IMR-90 (cell line): ENCODE measurements at regions not wholly inside any gene's neighbourhood (a gene's known extent, or its start where the extent isn't known, plus 50 kb on each side); places are given as distances from the start of the nearest gene placed in this dataset.

Experiments
- ATAC-seq: fragments of 200-7000 bp; cut with Tn5 transposase; 2 replicates; pipeline ENCODE4 v1.9.1; 2020; ENCODE audit warnings: low read depth, mild to moderate bottlenecking, moderate library complexity
- BruUV-seq: library from RNA; stranded (reverse); fragments of 400-500 nt; replicated peaks from 2 replicates; lab custom pipeline; 2021; lab: Mats Ljungman, UMichigan
- CTCF ChIA-PET: fragments of 300-600 bp; formaldehyde crosslinking; extraction: SDS; loops from one replicate; lab custom pipeline; 2021; ENCODE audit warnings: antibody characterized with exemption; lab: Yijun Ruan, JAX
- POLR2A ChIA-PET: fragments of 300-600 bp; sonication (Branson Sonifier 250); formaldehyde crosslinking; loops from one replicate; lab custom pipeline; 2022; ENCODE audit warnings: antibody characterized with exemption; ENCODE audit not compliant: unreplicated experiment; lab: Charles Lee
- DNase-seq: peaks from one replicate; pipeline ENCODE4 v3.0.0; 2013
- H2AFZ ChIP-seq: replicated peaks from 2 replicates; pipeline ENCODE3; 2013; ENCODE audit warnings: low read length, mild to moderate bottlenecking; ENCODE audit not compliant: poor library complexity
- H2AK5ac ChIP-seq: 2 replicates; pipeline ENCODE4 v1.6.1; 2013; ENCODE audit warnings: low read depth, low read length, inconsistent platforms
- H2AK9ac ChIP-seq: replicated peaks from 2 replicates; pipeline ENCODE3; 2013; ENCODE audit warnings: mild to moderate bottlenecking, low read depth, low read length, moderate library complexity; ENCODE audit not compliant: poor library complexity
- H2BK120ac ChIP-seq: 2 replicates; pipeline ENCODE4 v1.6.1; 2013; ENCODE audit warnings: low read depth, low read length, inconsistent platforms
- H2BK15ac ChIP-seq: 3 replicates; pipeline ENCODE4 v1.6.1; 2013; ENCODE audit warnings: low read depth, low read length, inconsistent platforms
- H2BK20ac ChIP-seq: 2 replicates; pipeline ENCODE4 v1.6.1; 2013; ENCODE audit warnings: low read depth, mild to moderate bottlenecking, inconsistent platforms, low read length, moderate library complexity
- H2BK5ac ChIP-seq: 2 replicates; pipeline ENCODE4 v1.6.1; 2013; ENCODE audit warnings: mild to moderate bottlenecking, low read depth, low read length, inconsistent platforms; ENCODE audit not compliant: poor library complexity, severe bottlenecking
- H3K14ac ChIP-seq: replicated peaks from 2 replicates; pipeline ENCODE4 v1.6.1; 2013; ENCODE audit warnings: low read depth, low read length, inconsistent platforms
- H3K18ac ChIP-seq: 2 replicates; pipeline ENCODE4 v1.6.1; 2013; ENCODE audit warnings: low read depth, low read length, control low read depth
- H3K23ac ChIP-seq: 2 replicates; pipeline ENCODE4 v1.6.1; 2013; ENCODE audit warnings: low read depth, low read length, inconsistent platforms
- H3K27ac ChIP-seq: 2 replicates; pipeline ENCODE4 v1.5.1; 2013; ENCODE audit warnings: mild to moderate bottlenecking, control low read depth, low read length; ENCODE audit not compliant: insufficient read depth
- H3K27me3 ChIP-seq: 2 replicates; pipeline ENCODE4 v1.6.1; 2013; ENCODE audit warnings: low read length; ENCODE audit not compliant: control insufficient read depth, insufficient read depth
- H3K36me3 ChIP-seq: 2 replicates; pipeline ENCODE4 v1.6.1; 2013; ENCODE audit warnings: low read length, mixed read lengths; ENCODE audit not compliant: control insufficient read depth, insufficient read depth
- H3K4ac ChIP-seq: 2 replicates; pipeline ENCODE4 v1.6.1; 2013; ENCODE audit warnings: low read depth, low read length, inconsistent platforms
- H3K4me1 ChIP-seq: 2 replicates; pipeline ENCODE4 v1.6.1; 2013; ENCODE audit warnings: low read length, mixed read lengths; ENCODE audit not compliant: control insufficient read depth, insufficient read depth
- H3K4me2 ChIP-seq: 2 replicates; pipeline ENCODE4 v1.6.1; 2013; ENCODE audit warnings: low read depth, mild to moderate bottlenecking, control low read depth, low read length, moderate library complexity
- H3K4me3 ChIP-seq: 2 replicates; pipeline ENCODE4 v1.5.1; 2013; ENCODE audit warnings: low read depth, mild to moderate bottlenecking, control low read depth, low read length, moderate library complexity; ENCODE audit not compliant: insufficient read depth
- H3K56ac ChIP-seq: 2 replicates; pipeline ENCODE4 v1.6.1; 2013; ENCODE audit warnings: low read length, inconsistent platforms; ENCODE audit not compliant: insufficient read depth; ENCODE audit errors: extremely low read depth
- H3K79me1 ChIP-seq, 2 experiments: 2 replicates each; pipeline ENCODE4 v1.6.1; 2013; ENCODE audit warnings: low read length in 2 of 2, inconsistent platforms in 1 of 2, low read depth in 1 of 2
- H3K9ac ChIP-seq: 2 replicates; pipeline ENCODE4 v1.6.1; 2013; ENCODE audit warnings: low read depth, low read length, control low read depth
- H3K9me1 ChIP-seq: 2 replicates; pipeline ENCODE4 v1.6.1; 2013; ENCODE audit warnings: low read length, inconsistent platforms; ENCODE audit not compliant: insufficient read depth
- H3K9me3 ChIP-seq: 2 replicates; pipeline ENCODE4 v1.6.1; 2013; ENCODE audit warnings: low read length; ENCODE audit not compliant: control insufficient read depth, insufficient read depth
- H4K20me1 ChIP-seq: 2 replicates; pipeline ENCODE4 v1.6.1; 2013; ENCODE audit warnings: low read length, inconsistent platforms; ENCODE audit not compliant: insufficient read depth
- H4K5ac ChIP-seq: 2 replicates; pipeline ENCODE4 v1.6.1; 2013; ENCODE audit warnings: mild to moderate bottlenecking, low read depth, low read length, control low read depth
- H4K8ac ChIP-seq, 2 experiments: 2 replicates each; pipeline ENCODE4 v1.6.1; 2013; ENCODE audit warnings: low read depth in 2 of 2, low read length in 2 of 2, control low read depth in 1 of 2, inconsistent platforms in 1 of 2
- H4K91ac ChIP-seq: 2 replicates; pipeline ENCODE4 v1.6.1; 2013; ENCODE audit warnings: low read depth, low read length, inconsistent platforms; ENCODE audit not compliant: insufficient read depth
- FOS ChIP-seq: fragments of 150-350 bp; IDR thresholded peaks from 2 replicates; pipeline ENCODE4 v1.6.1; 2016; ENCODE audit warnings: low read depth, low read length
- RCOR1 ChIP-seq: IDR thresholded peaks from 2 replicates; pipeline ENCODE4 v1.6.1; 2012; ENCODE audit warnings: mild to moderate bottlenecking, low read length, improper control_type of control experiment; ENCODE audit not compliant: insufficient replicate concordance
- SMC3 ChIP-seq: fragments of 150-350 bp; IDR thresholded peaks from 2 replicates; pipeline ENCODE4 v1.6.1; 2016; ENCODE audit warnings: low read depth, mild to moderate bottlenecking, antibody characterized with exemption, low read length, moderate library complexity
- WGBS, 2 experiments: methylation state at CpG; one replicate each; pipeline versions ENCODE4 v1.1.5 to v1.1.7; 2013; ENCODE audit warnings: missing lambda C conversion rate in 2 of 2; ENCODE audit not compliant: insufficient read length in 1 of 2; ENCODE audit errors: extremely low coverage in 2 of 2; 5-methylcytosine and 5-hydroxymethylcytosine counted together
- dilution Hi-C: fragments of 300-500 bp; cut with HindIII; formaldehyde crosslinking; loops from one replicate; pipeline ENCODE4 v1.14.3; 2018; ENCODE audit warnings: low sequenced_read_pairs; ENCODE audit not compliant: unreplicated experiment
- in situ Hi-C: fragments of 300-500 bp; cut with MboI; formaldehyde crosslinking; loops from 3 replicates; pipeline ENCODE4 v1.14.3; 2019; ENCODE audit warnings: low sequenced_read_pairs, inconsistent platforms, mixed read lengths
- intact Hi-C: fragments of 100-400 bp; cut with micrococcal nuclease; formaldehyde crosslinking; loops from 2 replicates; pipeline ENCODE4 v1.10.0; 2022
- TF ChIP-seq, protein P1 (sequence below): fragments of 150-350 bp; IDR thresholded peaks from 2 replicates; pipeline ENCODE4 v1.6.1; 2017; ENCODE audit warnings: mild to moderate bottlenecking, antibody characterized with exemption, low read length, low read depth

DNA sequence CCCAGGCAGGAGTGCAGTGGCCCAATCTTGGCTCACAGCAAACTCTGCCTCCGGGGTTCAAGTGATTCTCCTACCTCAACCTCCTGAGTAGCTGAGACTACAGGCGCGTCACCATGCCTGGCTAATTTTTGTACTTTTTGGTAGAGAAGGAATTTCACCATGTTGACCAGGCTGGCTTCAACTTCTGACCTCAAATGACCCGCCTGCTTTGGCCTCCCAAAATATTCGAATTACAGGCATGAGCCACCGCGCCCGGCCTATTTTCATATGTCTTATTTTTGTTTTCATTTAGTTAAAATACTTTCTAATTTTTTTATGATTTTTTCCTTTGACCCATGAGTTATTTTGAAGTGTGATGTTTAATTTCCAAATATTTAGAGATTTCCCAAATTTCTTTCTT is 143.6 kb upstream of the VRK1 start:
- DNase-seq, result no peak
- Histone ChIP-seq H2AK5ac (no peak overlapping the region), H3K14ac (no peak overlapping the region), H3K36me3 (no peaks in the 10 kb centered on the region), H4K8ac (no peak overlapping the region), H2BK120ac (no peak overlapping the region), H2BK20ac (no peak overlapping the region), H3K4me2 (no peak overlapping the region), H4K91ac (no peak overlapping the region), H4K20me1 (no peaks in the 10 kb centered on the region), H3K56ac (no peak overlapping the region), H2BK15ac (no peak overlapping the region), H3K4ac (no peak overlapping the region), H3K18ac (no peak overlapping the region), H3K9me1 (no peaks in the 10 kb centered on the region), H3K79me1 (no peaks in the 10 kb centered on the region), H2AK9ac (no peak overlapping the region), H3K23ac (no peak overlapping the region), H3K27ac (no peak overlapping the region), H2BK5ac (no peak overlapping the region), H3K9ac (no peak overlapping the region), H2AFZ (no peak overlapping the region), H3K4me1 (no peaks in the 10 kb centered on the region), H4K5ac (no peak overlapping the region), H3K27me3 (no peaks in the 10 kb centered on the region), H3K4me3 (no peak overlapping the region), H3K9me3 (no peaks in the 10 kb centered on the region)
- intact Hi-C loops (no loop called here), in situ Hi-C loops (no loop called here), dilution Hi-C loops (no loop called here)
- POLR2A ChIA-PET, result no interaction called here
- ATAC-seq, result no peak
- CTCF ChIA-PET, result no interaction called here
- TF ChIP-seq FOS, result no peak
- TF ChIP-seq SMC3, result no peak
- TF ChIP-seq, protein P1, sequence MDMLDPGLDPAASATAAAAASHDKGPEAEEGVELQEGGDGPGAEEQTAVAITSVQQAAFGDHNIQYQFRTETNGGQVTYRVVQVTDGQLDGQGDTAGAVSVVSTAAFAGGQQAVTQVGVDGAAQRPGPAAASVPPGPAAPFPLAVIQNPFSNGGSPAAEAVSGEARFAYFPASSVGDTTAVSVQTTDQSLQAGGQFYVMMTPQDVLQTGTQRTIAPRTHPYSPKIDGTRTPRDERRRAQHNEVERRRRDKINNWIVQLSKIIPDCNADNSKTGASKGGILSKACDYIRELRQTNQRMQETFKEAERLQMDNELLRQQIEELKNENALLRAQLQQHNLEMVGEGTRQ, result no peak
- no peak for TF ChIP-seq RCOR1
- no CpG with 5 or more reads among the region's 8 CpGs for WGBS, 2 experiments
- no TSS peak for BruUV-seq
